Spleen (tissue), 7 donors: ENCODE measurements at regions not wholly inside any gene's neighbourhood (a gene's known extent, or its start where the extent isn't known, plus 50 kb on each side); places are given as distances from the start of the nearest gene placed in this dataset.

Experiments
- POLR2AphosphoS5 ChIP-seq, 3 donors: sonication (generic); formaldehyde crosslinking; IDR thresholded peaks; one replicate each; pipeline ENCODE4 v1.5.1; 2017; ENCODE audit warnings: antibody characterized with exemption in 3 of 3
- TF ChIP-seq, protein P1 (sequence below), 11 experiments: fragments of 200-600 bp in 7 of 11; fragments of 450-650 bp in 4 of 11; sonication (generic) in 4 of 11; IDR thresholded peaks in 8 of 11; conservative IDR thresholded peaks in 3 of 11; 1 replicate in 7 of 11; 2 replicates in 4 of 11; pipeline versions ENCODE4 v1.4.0 to v1.8.0; 2016 to 2021; ENCODE audit warnings: antibody characterized with exemption in 11 of 11, inconsistent platforms in 4 of 11, mild to moderate bottlenecking in 1 of 11
- donor health status: DM: no; HTN: no; CAD: no; lungs with moderate emphysema.
- donor health status: DM: no; HTN: no; CAD: no.
- donor health status: DM: no; HTN: no; CAD: no.

DNA sequence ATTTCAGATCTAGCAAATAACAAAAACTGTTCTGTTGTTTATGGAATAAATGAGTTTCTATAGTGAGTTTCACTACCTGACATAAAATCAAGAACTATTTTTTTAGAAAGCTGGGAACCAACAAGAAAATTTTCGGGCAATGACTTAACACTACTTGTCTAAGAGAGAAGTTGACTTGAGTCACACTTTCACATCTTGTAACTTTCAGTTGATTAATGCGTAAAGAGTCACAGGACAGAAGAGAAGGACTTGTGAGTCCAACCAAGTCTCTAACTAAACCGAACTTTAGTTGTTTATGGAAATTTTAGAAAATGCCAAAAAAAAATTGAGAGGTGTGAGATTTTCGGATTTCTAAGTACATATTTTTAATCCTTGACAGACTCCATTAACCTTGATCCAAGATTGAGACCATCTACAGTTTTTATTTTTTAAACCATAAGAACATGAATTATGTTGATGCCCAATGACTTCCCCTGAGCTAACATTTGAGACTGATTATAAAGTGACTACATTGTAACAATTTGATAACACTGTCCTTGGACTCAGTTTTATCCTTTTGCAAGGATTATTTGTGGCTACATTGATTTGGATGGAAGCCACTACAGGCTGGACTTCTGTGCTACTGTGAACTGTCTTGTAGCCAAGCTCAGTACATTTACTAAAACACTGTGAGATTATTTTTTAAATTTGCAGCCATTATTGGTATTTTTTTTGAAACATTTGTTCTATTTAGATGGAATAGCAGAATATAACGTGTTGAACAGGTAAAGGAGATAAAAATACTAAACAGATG is 284.0 kb downstream of the PTPRC start:
- TF ChIP-seq POLR2AphosphoS5 (IDR thresholded peaks at IDR 0.05): no peak
- TF ChIP-seq, protein P1, sequence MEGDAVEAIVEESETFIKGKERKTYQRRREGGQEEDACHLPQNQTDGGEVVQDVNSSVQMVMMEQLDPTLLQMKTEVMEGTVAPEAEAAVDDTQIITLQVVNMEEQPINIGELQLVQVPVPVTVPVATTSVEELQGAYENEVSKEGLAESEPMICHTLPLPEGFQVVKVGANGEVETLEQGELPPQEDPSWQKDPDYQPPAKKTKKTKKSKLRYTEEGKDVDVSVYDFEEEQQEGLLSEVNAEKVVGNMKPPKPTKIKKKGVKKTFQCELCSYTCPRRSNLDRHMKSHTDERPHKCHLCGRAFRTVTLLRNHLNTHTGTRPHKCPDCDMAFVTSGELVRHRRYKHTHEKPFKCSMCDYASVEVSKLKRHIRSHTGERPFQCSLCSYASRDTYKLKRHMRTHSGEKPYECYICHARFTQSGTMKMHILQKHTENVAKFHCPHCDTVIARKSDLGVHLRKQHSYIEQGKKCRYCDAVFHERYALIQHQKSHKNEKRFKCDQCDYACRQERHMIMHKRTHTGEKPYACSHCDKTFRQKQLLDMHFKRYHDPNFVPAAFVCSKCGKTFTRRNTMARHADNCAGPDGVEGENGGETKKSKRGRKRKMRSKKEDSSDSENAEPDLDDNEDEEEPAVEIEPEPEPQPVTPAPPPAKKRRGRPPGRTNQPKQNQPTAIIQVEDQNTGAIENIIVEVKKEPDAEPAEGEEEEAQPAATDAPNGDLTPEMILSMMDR (IDR thresholded peaks at IDR 0.05 in 8 of 11, conservative IDR thresholded peaks at IDR 0.05 in 3 of 11): no peak
